ENCODE measurements at regions not wholly inside any gene's neighbourhood (a gene's known extent, or its start where the extent isn't known, plus 50 kb on each side); places are given as distances from the start of the nearest gene placed in this dataset.

- no peak overlapping the region for H3K4me3 Mint-ChIP-seq (ENCODE audit: low read depth)
- no peaks in the 10 kb centered on the region for H3K9me3 Mint-ChIP-seq (ENCODE audit: low read depth)
- H3K4me1 Mint-ChIP-seq (ENCODE audit: low read depth): peaks cover 1% of the 10 kb centered on the region
- no peak overlapping the region for H3K27ac Mint-ChIP-seq
- H3K27me3 Mint-ChIP-seq: no peaks in the 10 kb centered on the region
- no peak for TF ChIP-seq CTCF (IDR thresholded peaks at IDR 0.05; ENCODE audit: unreplicated experiment)
- H3K36me3 Mint-ChIP-seq (ENCODE audit: insufficient read depth): no peaks in the 10 kb centered on the region
- DNase-seq (ENCODE audit: low spot score, unreplicated experiment): no peak
Measured at GRCh38 chr7:10238641-10239040, 735.0 kb upstream of the PHF14 start.

GRCh38 chr7:10239695-10240345, 733.9 kb upstream of the PHF14 start:
- Mint-ChIP-seq H3K4me3 (ENCODE audit: low read depth) (no peak overlapping the region), H3K27ac (peak overlapping the region; percentile 22), H3K9me3 (ENCODE audit: low read depth) (no peaks in the 10 kb centered on the region), H3K27me3 (no peaks in the 10 kb centered on the region), H3K36me3 (ENCODE audit: insufficient read depth) (no peaks in the 10 kb centered on the region), H3K4me1 (ENCODE audit: low read depth) (peaks cover 1% of the 10 kb centered on the region)
- no peak for DNase-seq (ENCODE audit: low spot score, unreplicated experiment)
- no peak for TF ChIP-seq CTCF (IDR thresholded peaks at IDR 0.05; ENCODE audit: unreplicated experiment)

- Mint-ChIP-seq H3K9me3 (ENCODE audit: low read depth) (peaks cover 18% of the 10 kb centered on the region), H3K4me1 (ENCODE audit: low read depth) (no peaks in the 10 kb centered on the region), H3K27ac (no peak overlapping the region), H3K27me3 (no peaks in the 10 kb centered on the region), H3K4me3 (ENCODE audit: low read depth) (no peak overlapping the region), H3K36me3 (ENCODE audit: insufficient read depth) (no peaks in the 10 kb centered on the region)
- TF ChIP-seq CTCF (IDR thresholded peaks at IDR 0.05; ENCODE audit: unreplicated experiment): no peak
- no peak for DNase-seq (ENCODE audit: low spot score, unreplicated experiment)
Measured at GRCh38 chr7:10245406-10245805, 728.3 kb upstream of the PHF14 start.

- Mint-ChIP-seq H3K4me3 (ENCODE audit: low read depth) (no peak overlapping the region), H3K9me3 (ENCODE audit: low read depth) (peaks cover 4% of the 10 kb centered on the region), H3K27me3 (no peaks in the 10 kb centered on the region), H3K27ac (no peak overlapping the region), H3K36me3 (ENCODE audit: insufficient read depth) (no peaks in the 10 kb centered on the region), H3K4me1 (ENCODE audit: low read depth) (no peaks in the 10 kb centered on the region)
- TF ChIP-seq CTCF (IDR thresholded peaks at IDR 0.05; ENCODE audit: unreplicated experiment): no peak
- no peak for DNase-seq (ENCODE audit: low spot score, unreplicated experiment)
Measured at GRCh38 chr7:10257438-10257837, 716.2 kb upstream of the PHF14 start.

- no peak for TF ChIP-seq CTCF (IDR thresholded peaks at IDR 0.05; ENCODE audit: unreplicated experiment)
- Mint-ChIP-seq H3K36me3 (ENCODE audit: insufficient read depth) (no peaks in the 10 kb centered on the region), H3K4me3 (ENCODE audit: low read depth) (no peak overlapping the region), H3K27me3 (no peaks in the 10 kb centered on the region), H3K9me3 (ENCODE audit: low read depth) (peaks cover 11% of the 10 kb centered on the region), H3K4me1 (ENCODE audit: low read depth) (peaks cover 9% of the 10 kb centered on the region), H3K27ac (no peak overlapping the region)
- no peak for DNase-seq (ENCODE audit: low spot score, unreplicated experiment)
Measured at GRCh38 chr7:10266976-10267375, 706.7 kb upstream of the PHF14 start.
